GM12864 (cell line): ENCODE measurements at regions not wholly inside any gene's neighbourhood (a gene's known extent, or its start where the extent isn't known, plus 50 kb on each side); places are given as distances from the start of the nearest gene placed in this dataset.

Experiments
- DNase-seq: peaks from one replicate; pipeline ENCODE4 v3.0.0-alpha.2; 2011; ENCODE audit warnings: low read depth
- H3K4me3 ChIP-seq: 2 replicates; pipeline ENCODE4 v1.5.1; 2011; ENCODE audit warnings: mild to moderate bottlenecking, low read depth, low read length, control low read depth
- TF ChIP-seq, protein P1 (sequence below): IDR thresholded peaks from 2 replicates; pipeline ENCODE4 v1.5.1; 2011; ENCODE audit warnings: low read depth, mild to moderate bottlenecking, moderate library complexity, low read length, control low read depth, inconsistent platforms; ENCODE audit errors: missing control alignments

DNA sequence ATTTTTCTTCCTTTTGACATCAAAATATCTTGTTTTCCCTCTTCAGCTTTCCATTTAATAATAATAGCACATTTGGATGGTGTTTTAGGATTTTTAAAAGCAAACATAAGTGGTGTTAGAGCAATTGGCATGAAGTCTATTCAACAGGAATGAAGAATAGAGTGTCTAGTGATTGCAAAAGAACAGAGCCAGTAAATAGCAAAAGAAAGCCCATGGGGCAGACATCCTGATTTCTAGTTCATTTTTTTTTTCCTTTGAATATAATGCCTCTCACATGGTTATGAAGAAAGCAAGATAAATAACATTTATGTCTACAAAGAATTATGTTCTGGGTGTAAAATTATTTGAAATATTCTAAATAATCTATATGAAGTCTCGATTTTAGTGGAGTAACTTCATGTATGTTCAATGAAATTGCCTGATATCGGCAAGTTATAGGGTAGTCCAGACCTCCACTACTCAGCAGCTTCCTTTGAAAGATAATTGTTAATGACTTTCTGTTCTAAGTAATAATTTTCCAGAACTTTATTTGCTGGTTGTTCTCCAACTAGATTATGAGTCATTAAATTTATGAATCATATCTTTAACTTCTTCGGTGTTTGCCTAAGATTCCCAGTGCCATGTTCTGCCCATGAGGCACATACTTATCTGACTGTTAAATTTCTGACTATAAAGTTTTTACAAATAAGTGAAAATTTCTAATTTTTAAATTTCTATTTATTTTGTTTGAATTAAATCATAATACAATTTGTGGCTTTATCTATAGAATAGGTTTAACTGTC lies 587.9 kb downstream of the TLL1 start:
- TF ChIP-seq, protein P1, sequence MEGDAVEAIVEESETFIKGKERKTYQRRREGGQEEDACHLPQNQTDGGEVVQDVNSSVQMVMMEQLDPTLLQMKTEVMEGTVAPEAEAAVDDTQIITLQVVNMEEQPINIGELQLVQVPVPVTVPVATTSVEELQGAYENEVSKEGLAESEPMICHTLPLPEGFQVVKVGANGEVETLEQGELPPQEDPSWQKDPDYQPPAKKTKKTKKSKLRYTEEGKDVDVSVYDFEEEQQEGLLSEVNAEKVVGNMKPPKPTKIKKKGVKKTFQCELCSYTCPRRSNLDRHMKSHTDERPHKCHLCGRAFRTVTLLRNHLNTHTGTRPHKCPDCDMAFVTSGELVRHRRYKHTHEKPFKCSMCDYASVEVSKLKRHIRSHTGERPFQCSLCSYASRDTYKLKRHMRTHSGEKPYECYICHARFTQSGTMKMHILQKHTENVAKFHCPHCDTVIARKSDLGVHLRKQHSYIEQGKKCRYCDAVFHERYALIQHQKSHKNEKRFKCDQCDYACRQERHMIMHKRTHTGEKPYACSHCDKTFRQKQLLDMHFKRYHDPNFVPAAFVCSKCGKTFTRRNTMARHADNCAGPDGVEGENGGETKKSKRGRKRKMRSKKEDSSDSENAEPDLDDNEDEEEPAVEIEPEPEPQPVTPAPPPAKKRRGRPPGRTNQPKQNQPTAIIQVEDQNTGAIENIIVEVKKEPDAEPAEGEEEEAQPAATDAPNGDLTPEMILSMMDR, result no peak
- no peak overlapping the region for H3K4me3 ChIP-seq
- no peak for DNase-seq

DNA sequence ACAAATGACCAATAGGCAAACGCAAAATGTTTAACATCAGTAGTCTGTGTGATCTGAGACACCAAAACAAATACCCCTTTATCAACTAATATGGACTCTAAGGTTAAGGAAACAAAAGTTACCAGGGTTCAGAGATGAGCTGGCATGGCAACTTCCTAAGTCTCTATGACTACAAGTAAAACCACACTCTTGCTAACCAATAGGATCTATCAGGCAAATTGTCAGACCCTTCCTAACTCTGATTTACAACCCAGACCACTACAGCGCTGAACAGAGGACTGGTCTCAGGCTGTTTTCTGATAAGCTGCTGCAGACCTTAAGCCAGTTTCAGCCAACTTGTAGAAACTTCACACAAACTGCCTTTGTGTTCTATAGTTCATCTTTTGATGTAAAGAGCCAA lies 608.0 kb downstream of the TLL1 start:
- no peak for DNase-seq
- H3K4me3 ChIP-seq, result no peak overlapping the region
- TF ChIP-seq, protein P1, result no peak

DNA sequence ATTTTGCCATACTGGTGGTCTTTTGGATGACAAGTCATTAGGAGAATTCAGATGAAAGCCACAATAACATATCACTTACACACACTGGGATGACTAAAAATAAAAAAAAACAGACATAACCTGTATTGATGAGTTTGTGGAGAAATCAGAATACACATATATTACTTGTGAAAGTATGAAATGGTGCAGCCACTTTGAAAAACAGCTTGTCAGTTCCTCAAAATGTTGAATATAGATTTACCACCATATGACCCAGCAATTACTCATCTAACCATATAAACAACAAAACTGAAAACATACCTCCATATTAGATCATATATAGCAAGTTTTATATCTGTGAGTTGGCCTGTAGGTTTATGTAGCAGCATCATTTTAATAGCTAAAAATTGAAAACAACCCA lies 608.7 kb downstream of the TLL1 start:
- no peak overlapping the region for H3K4me3 ChIP-seq
- TF ChIP-seq, protein P1, result no peak
- no peak for DNase-seq

DNA sequence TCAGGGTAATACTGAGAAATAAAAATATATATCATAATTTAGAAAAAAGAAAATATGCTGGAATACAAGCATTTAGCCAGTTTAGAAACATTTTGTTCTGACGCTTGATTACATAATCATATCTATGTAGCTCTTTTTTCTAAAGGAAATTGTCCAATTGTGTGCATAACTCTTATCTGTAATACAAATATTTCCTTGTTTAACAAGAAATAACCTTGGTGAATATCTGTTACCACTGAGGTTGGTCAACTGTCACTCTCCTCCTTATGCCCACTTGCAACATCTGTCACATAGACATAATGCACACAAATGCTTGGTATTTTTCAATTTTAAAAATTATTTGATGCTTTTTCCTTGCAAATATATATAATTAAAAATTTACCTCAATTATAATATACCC lies 609.7 kb downstream of the TLL1 start:
- no peak for DNase-seq
- TF ChIP-seq, protein P1, result no peak
- no peak overlapping the region for H3K4me3 ChIP-seq

DNA sequence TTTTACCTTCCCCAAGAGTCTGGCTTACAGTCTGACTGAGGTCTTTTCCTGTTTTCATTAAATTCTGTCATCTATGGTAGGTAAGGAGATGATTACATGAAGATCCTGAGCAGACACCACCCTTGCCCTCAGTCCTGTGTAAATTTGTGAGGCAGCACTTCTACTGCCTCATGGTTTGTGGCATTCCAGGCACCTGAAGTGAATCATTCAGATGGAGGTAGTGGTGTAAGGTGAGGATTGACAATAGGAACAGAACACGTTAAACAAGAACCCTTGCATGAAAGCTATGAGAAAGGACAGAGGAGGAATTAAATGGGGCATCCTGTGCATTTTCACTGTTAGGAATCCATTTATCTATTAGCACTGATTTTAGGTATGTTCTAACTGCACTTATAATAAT lies 618.6 kb downstream of the TLL1 start:
- TF ChIP-seq, protein P1, result no peak
- no peak for DNase-seq
- no peak overlapping the region for H3K4me3 ChIP-seq

DNA sequence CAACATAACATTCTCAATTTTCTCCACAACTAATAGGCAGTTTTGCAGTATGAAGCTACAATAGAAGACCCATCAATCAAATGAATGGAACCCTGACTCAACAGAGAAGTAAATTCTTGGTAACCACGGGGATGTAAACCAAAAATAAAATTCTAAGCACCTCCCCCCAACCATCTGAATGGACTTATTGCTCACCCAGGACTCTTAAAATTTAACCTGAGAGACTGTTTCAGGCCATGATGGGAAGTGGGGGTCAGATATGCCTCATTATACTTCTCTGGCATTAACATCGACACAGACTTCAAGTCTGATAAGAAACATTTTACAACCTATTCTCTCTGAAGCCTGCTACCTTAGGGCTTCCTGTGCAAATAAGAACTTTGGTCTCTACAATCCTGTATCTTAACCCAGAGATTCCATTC lies 620.9 kb downstream of the TLL1 start:
- TF ChIP-seq, protein P1, result no peak
- DNase-seq, result no peak

DNA sequence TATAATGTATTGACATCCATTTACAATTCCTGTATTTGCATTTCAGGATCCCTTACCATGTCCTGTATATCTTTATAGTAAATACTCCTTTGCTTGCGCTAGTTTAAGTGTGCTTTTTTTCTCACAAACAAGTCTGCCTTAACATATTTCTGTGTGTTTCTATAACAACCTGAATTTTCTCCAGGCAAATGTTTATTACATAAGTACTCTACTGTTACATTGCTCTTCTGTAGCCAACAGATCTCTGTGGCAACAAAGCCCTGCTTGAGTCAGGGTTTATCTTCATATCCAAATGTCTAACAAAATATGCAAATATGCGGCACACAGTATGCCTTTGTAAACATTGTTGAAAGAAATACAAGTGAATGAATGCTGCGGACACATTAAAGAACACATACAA lies 625.5 kb downstream of the TLL1 start:
- no peak overlapping the region for H3K4me3 ChIP-seq
- DNase-seq, result no peak
- TF ChIP-seq, protein P1, result no peak

More for the DNA sequence above, 620.9 kb downstream of the TLL1 start:
- no peak overlapping the region for H3K4me3 ChIP-seq
